Karpas-422 (cell line): ENCODE measurements at regions not wholly inside any gene's neighbourhood (a gene's known extent, or its start where the extent isn't known, plus 50 kb on each side); places are given as distances from the start of the nearest gene placed in this dataset.
"Not testable (repeated sequence)": the region's sequence is repeated elsewhere in the genome, so short reads cannot be mapped to it uniquely, and the experiment has no call there.

Experiments used
- DNase-seq: peaks from one replicate; pipeline ENCODE4 v3.0.0-alpha.2; 2015
- H2AFZ ChIP-seq: fragments of 200-600 bp; sonication (generic); 2 replicates; pipeline ENCODE4 v1.6.1; 2014; ENCODE audit warnings: antibody characterized with exemption, low read length, mixed read lengths
- H3K27ac ChIP-seq: fragments of 200-600 bp; sonication (generic); 2 replicates; pipeline ENCODE4 v1.5.1; 2014; ENCODE audit warnings: mild to moderate bottlenecking, low read length, moderate library complexity
- H3K27me3 ChIP-seq: fragments of 200-600 bp; sonication (generic); 2 replicates; pipeline ENCODE4 v1.6.1; 2014; ENCODE audit warnings: low read length, mixed read lengths
- H3K36me3 ChIP-seq: fragments of 200-600 bp; sonication (generic); 2 replicates; pipeline ENCODE4 v1.6.1; 2014; ENCODE audit warnings: low read length, mixed read lengths; ENCODE audit not compliant: insufficient read depth
- H3K4me1 ChIP-seq: fragments of 200-600 bp; sonication (generic); 2 replicates; pipeline ENCODE4 v1.6.1; 2014; ENCODE audit warnings: mild to moderate bottlenecking, low read length, mixed read lengths
- H3K4me2 ChIP-seq: fragments of 200-600 bp; sonication (generic); 2 replicates; pipeline ENCODE4 v1.6.1; 2014; ENCODE audit warnings: low read length, low read depth, mild to moderate bottlenecking; ENCODE audit not compliant: poor library complexity, severe bottlenecking
- H3K4me3 ChIP-seq: fragments of 200-600 bp; sonication (generic); 2 replicates; pipeline ENCODE4 v1.5.1; 2014; ENCODE audit warnings: mild to moderate bottlenecking, antibody characterized with exemption, low read length, mixed read lengths
- H3K79me2 ChIP-seq: fragments of 200-600 bp; sonication (generic); 2 replicates; pipeline ENCODE4 v1.6.1; 2014; ENCODE audit warnings: mild to moderate bottlenecking, low read length, mixed read lengths
- H3K9ac ChIP-seq: fragments of 200-600 bp; sonication (generic); 2 replicates; pipeline ENCODE4 v1.6.0; 2014; ENCODE audit warnings: low read length
- H3K9me2 ChIP-seq: fragments of 200-600 bp; sonication (generic), shearing (Covaris generic); replicated peaks from 2 replicates; pipeline ENCODE4 v1.6.0; 2014; ENCODE audit warnings: mild to moderate bottlenecking, low read length, moderate library complexity; ENCODE audit not compliant: insufficient read depth
- H3K9me3 ChIP-seq: fragments of 300-700, 200-600 bp; sonication (generic); 2 replicates; pipeline ENCODE4 v1.6.1; 2014; ENCODE audit warnings: low read length, mixed read lengths
- H4K20me1 ChIP-seq: fragments of 200-600 bp; sonication (generic); 2 replicates; pipeline ENCODE4 v1.6.1; 2014; ENCODE audit warnings: mild to moderate bottlenecking, antibody characterized with exemption, low read length, low read depth; ENCODE audit not compliant: insufficient read depth

GRCh38 chr7:149978944-149979343 is 105.2 kb downstream of the ATP6V0E2 start:
- H2AFZ ChIP-seq, H3K27me3 ChIP-seq, H3K9me3 ChIP-seq, H3K27ac ChIP-seq, H3K9me2 ChIP-seq, H3K4me2 ChIP-seq, H3K4me1 ChIP-seq, H4K20me1 ChIP-seq, H3K9ac ChIP-seq, H3K4me3 ChIP-seq, DNase-seq, H3K36me3 ChIP-seq, H3K79me2 ChIP-seq: not testable (repeated sequence)

DNA sequence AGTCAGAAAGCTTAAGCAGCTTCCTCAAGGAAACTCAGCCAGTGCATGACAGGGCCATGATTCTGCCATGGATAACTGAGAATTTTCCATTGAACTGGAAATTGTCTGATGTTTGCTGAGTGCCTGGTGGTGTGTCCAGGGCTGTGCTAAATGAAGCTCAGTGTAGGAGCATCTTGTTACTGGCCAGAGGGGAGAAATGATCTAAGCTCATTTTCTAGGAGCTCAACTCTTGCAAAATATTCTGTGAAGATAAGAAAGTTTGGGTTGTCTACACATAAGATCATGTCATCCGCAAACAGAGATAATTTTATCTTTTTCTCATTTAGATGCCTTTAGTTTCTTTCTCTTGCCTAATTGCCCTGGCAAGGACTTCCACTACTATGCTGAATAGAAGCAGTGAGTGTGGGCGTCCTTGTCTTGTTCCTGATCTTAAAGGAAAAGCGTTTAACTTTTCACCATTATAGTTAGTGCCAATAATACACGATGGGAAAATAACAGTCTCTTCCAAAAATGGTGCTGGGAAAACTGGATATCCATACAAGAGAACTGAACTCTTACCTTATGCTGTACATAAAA is 108.9 kb downstream of the ATP6V0E2 start:
- not testable (repeated sequence) for H3K9me2 ChIP-seq, H3K4me2 ChIP-seq, DNase-seq, H3K9me3 ChIP-seq, H3K27ac ChIP-seq, H2AFZ ChIP-seq, H3K4me1 ChIP-seq, H3K79me2 ChIP-seq, H3K27me3 ChIP-seq, H3K36me3 ChIP-seq, H4K20me1 ChIP-seq, H3K9ac ChIP-seq, H3K4me3 ChIP-seq

DNA sequence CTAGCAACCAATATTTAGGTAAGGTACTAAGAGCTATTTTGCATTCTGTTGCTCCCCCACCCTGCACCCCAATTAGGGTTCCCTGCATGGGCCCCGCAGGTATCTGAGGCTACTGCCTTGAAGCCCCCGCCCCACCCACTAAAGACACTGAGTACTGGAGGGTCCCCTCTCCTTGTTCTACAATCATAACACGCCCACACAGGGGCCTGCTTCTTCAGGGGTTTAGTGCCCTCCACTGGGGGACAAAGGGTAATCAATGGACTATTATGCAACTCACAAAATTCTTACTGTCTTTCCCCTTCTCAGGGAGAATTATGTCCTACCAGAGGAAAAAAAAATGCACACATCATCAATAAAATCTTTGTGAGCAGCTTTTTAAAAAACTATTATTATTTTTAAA is 113.1 kb downstream of the ATP6V0E2 start:
- DNase-seq, H4K20me1 ChIP-seq, H3K4me1 ChIP-seq, H3K9me3 ChIP-seq, H3K4me3 ChIP-seq, H3K27ac ChIP-seq, H3K79me2 ChIP-seq, H3K27me3 ChIP-seq, H2AFZ ChIP-seq, H3K4me2 ChIP-seq, H3K36me3 ChIP-seq, H3K9me2 ChIP-seq, H3K9ac ChIP-seq: not testable (repeated sequence)

DNA sequence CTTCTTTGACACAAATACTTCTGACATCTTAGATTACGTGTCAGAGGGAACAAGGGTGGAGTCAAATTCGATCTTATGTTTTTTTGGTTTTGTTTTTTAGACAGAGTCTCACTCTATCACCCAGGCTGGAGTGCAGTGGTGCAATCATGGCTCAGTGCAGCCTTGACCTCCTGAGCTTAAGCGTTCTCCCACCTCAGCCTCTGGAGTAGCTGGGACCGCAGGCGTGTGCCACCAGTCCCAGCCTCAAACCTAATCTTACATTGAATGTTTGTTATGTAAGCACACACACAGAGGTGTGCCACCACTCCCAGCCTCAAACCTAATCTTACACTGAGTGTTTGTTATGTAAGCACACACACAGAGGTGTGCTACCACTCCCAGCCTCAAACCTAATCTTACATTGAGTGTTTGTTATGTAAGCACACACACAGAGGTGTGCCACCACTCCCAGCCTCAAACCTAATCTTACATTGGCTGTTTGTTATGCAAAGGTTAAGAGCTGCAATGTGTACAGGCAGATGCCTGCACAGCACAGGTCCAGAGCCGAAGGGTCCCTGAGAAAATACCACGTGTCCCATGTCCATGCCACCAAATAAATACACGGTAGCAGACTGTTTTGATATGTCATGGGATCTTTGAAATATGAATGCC is 118.0 kb downstream of the ATP6V0E2 start:
- H3K27ac ChIP-seq, H3K9ac ChIP-seq, H4K20me1 ChIP-seq, H2AFZ ChIP-seq, H3K9me3 ChIP-seq, H3K79me2 ChIP-seq, H3K36me3 ChIP-seq, H3K4me3 ChIP-seq, H3K27me3 ChIP-seq, H3K9me2 ChIP-seq, H3K4me1 ChIP-seq, DNase-seq, H3K4me2 ChIP-seq: not testable (repeated sequence)

DNA sequence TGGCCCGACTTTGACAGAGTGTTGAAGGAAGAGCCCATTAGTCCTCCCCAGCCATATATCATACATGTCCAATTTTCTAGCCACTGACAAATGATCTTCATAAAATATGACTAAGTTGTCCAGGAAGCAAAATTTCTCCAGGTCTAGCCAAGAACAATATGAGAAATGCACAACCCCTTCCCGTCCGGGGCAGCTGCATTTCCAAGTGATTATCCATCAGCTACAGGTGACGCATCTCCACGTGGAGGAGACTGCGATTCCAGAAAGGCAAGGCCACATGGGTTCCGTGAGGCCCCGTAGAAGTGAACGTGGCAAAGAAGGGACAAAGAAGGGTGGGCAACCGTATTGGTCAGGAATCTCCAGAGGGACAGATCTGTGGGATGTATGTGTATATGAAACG is 118.6 kb downstream of the ATP6V0E2 start:
- not testable (repeated sequence) for H3K27me3 ChIP-seq, H3K4me2 ChIP-seq, H3K4me1 ChIP-seq

DNA sequence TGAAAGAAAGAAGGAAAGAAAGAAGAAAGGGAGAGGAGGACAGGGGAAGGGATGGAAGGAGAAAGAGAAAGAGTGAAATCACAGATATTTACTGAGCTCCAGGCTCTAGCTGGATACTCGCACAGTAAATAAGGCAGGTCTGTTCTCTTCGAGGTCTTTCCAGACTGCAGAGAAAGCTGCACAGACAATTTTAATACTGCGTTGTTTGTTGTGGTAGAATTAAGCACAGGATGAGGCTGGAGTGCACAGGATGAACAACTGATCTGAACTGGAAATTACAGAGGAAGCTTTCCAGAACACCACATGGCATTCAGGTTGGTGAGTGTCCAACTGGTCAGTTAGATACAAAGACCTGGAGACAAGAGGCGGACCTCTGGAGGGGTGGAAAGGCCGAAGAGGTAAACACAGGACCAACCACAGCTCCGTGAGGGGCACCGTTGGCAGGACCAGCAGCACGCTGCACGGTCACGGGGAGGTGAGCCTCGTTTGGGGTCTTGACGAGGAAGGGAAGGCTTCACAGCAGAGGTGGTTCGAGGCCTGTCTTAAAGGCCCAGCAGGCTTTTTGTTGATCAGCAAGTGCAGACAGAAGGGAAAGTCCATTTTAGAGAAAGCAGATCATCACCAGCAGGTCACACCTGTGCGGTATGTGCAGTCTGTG is 121.7 kb downstream of the ATP6V0E2 start:
- not testable (repeated sequence) for DNase-seq, H3K36me3 ChIP-seq

More for the DNA sequence above, 118.6 kb downstream of the ATP6V0E2 start:
- H4K20me1 ChIP-seq, H3K27ac ChIP-seq, H3K9me3 ChIP-seq, DNase-seq, H3K9ac ChIP-seq, H3K4me3 ChIP-seq, H3K9me2 ChIP-seq, H3K79me2 ChIP-seq, H3K36me3 ChIP-seq, H2AFZ ChIP-seq: not testable (repeated sequence)

DNA sequence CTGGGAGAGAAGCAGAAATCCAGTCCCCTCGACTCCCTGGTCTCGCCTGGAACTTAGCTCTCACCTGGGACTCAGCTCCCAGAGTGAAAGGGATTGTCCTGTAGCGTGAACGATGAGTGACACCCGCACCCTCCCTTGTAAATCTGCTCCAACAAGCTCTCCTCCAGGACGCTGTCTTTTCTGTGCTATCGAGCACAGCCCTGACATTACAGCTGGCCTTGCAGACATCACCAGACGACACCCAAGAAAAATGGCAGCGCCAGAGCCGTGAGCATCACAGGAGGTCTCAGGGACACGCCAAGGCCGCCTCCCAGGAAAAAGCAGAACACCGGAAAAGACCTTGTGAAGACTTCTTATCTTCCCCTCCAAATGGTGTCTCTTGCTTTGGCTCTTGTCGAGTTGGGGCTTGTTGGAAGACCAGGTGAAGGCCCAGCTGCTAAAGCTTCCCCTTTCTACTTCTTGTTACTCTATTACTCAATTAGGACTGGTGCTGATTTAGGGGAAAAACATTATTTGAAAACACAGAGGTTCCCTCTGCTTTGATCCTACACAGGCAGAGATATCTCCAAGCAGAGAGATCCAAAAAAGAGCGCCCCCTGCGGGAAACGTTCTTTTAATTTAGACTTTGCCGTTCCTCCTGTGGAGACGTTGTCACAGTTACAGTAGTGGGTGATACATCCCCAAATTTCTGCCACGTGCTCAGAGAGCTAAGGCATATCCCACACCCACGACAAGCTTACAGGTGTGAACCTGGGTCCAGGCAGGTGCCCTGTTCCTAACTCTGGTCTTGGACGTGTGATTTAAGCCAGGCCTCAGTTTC is 127.2 kb downstream of the ATP6V0E2 start:
- not testable (repeated sequence) for H3K4me2 ChIP-seq, H4K20me1 ChIP-seq, H3K9ac ChIP-seq, H3K9me3 ChIP-seq, H3K27ac ChIP-seq, H3K4me3 ChIP-seq, H3K9me2 ChIP-seq, H3K4me1 ChIP-seq, H3K36me3 ChIP-seq, H3K79me2 ChIP-seq, H2AFZ ChIP-seq, H3K27me3 ChIP-seq
- DNase-seq = peak; percentile 46

More for the DNA sequence above, 121.7 kb downstream of the ATP6V0E2 start:
- H3K27ac ChIP-seq, H3K9ac ChIP-seq, H2AFZ ChIP-seq, H3K9me3 ChIP-seq, H3K79me2 ChIP-seq, H3K4me1 ChIP-seq, H3K4me2 ChIP-seq, H3K4me3 ChIP-seq, H4K20me1 ChIP-seq, H3K9me2 ChIP-seq, H3K27me3 ChIP-seq: not testable (repeated sequence)

GRCh38 chr7:150003304-150003810 is 129.6 kb downstream of the ATP6V0E2 start:
- Histone ChIP-seq H3K9me2 (no peaks in the 10 kb centered on the region), H3K9me3 (no peaks in the 10 kb centered on the region), H3K4me1 (no peaks in the 10 kb centered on the region), H3K79me2 (no peaks in the 10 kb centered on the region), H3K9ac (no peak overlapping the region), H3K27ac (no peak overlapping the region), H3K27me3 (no peaks in the 10 kb centered on the region), H2AFZ (no peak overlapping the region), H4K20me1 (no peaks in the 10 kb centered on the region), H3K36me3 (no peaks in the 10 kb centered on the region), H3K4me3 (no peak overlapping the region), H3K4me2 (no peak overlapping the region)
- no peak for DNase-seq
